NCI-H226 (cell line): ENCODE measurements at regions not wholly inside any gene's neighbourhood (a gene's known extent, or its start where the extent isn't known, plus 50 kb on each side); places are given as distances from the start of the nearest gene placed in this dataset.
"Not testable (repeated sequence)": the region's sequence is repeated elsewhere in the genome, so short reads cannot be mapped to it uniquely, and the experiment has no call there.

Experiments
- DNase-seq: peaks from one replicate; pipeline ENCODE4 v3.0.0-alpha.2; 2015

DNA sequence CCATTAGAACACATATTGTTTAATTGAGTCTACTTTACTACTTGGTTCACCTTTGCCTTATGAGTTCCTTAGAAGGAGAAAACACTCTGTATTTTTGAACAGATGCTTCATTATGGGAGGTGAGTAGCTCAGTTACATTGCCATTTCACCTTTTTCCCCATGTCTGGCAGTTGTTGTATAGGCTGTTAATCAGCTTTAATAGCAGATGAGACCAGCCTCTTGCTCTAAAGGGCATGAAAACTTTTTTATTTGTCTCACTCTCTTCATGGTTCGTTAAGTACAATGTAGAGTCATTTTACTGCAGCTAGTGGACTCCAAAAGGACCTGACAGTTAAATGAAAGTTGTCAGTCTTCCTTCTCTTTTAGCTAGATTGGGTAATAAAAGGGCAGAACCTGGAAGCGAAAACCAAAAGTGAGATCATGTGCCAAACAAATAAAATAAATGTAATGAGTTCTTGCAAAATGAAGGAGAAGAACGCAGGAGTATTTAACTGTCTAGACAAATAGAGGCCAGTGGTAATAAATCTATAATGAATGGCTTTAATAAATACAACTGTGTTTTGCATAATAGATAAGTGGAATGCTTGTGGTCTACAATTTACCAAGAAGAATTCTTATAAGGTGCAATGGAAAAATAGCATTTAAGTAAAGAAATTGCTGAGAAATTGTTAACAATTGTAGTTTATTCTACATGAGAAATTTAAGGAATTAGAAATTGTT, 180.0 kb upstream of the NEGR1 start:
- DNase-seq: no peak

DNA sequence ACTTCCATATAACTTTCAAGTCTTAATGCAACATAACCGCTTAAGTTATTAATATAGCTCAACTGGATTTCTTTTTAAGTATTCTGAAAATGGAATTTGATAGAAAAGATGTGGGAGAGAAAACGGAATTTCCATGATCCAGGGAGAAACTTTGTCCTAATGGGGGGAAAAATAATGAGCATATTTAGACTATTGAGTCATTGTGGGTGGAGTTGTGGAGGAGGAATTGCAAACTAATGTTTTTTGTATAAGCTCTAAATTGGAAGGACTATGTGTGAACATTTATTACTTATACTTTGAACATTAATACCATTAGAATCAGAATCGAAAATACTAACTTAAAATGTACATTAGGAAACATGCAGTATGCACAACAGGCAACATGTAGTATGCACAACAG, 159.9 kb upstream of the NEGR1 start:
- peak; percentile 43 for DNase-seq

DNA sequence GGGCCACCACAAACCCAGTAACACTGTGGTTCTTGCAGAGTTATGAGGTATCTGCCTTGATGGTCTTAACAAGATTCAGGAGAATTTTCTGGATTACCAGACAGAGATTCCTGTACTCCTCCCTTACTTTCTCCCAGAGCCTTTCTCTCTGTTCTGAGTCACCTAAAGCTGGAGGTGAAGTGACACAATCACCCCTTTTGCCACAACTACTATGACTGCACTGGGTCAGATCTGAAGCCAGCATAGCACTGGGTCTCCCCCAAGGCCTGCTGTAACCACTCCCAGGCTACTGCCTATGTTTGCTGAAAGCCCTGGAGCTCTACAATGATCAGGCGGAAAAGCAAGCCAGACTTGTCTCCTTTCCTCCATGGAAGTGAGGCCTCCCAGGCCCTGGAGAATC, 156.7 kb upstream of the NEGR1 start:
- peak; percentile 5 for DNase-seq

DNA sequence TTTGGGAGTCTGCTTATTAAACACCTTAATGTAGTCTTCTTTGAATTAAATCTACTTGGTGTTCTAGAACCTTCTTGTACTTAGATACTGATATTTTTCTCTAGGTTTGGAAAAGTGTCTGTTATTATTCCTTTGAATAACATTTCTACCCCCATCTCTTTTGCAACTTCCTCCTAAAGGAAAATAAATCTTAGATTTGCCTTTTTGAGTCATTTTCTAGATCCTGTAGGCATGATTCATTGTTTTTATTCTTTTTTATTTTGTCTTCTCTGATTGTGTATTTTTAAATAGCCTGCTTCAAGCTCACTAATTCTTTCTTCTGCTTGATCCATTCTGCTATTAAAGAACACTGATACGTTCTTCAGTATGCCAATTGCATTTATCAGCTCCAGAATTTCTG, 155.9 kb upstream of the NEGR1 start:
- DNase-seq: no peak

DNA sequence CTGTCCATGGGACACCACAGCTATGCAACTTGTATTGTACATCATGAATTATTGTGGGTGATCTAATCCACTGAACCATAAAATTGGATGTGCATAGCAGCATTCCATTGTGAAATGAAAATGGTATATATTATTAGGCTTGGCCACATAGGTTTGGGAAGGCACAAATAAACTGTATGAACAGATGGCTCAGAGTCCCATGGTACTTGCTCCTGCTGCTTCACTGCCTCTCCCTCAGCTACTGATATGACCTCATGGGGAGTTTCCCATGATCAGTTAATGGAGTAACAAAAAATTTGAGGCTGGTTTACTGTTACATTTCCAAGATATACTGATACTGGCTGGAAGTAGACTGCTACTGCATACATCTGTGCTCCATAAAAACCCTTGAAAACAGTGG, 152.7 kb upstream of the NEGR1 start:
- DNase-seq: peak; percentile 59

DNA sequence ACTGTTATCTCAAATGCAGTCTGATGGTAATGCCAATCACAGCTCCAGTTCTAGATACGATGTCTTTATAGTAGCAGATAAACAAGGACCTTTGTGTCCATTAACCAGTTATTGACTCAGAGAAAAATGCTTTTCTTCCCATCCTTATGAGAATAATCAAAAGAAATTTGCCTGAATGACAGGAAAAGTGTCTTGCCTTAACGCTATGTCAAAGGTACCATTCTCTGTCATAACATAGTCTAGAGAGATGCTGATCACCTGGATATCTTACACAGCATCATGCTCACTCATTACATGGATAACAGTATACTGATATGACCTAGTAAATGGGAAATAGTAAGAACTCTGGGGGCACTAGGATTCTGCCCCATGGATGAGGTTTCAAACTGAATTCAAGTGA, 151.7 kb upstream of the NEGR1 start:
- DNase-seq: no peak

DNA sequence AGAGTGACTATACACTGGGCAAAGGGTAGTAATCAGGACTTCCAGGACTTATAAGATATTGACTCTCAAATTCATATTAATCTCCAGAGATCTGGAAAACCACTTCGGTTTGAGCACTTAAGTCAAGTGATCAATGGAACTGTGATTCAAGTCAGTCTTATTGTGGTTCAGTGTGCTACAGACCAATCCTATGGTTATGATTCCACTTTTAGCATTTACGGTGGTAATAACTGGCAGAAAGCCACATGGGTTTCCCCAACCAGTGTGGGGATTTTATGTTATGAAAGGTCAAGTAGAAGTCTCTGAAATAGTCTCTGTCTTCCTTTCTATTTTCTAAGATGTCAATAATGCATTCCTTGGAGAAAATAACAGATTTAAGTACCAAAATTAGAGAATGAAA, 151.3 kb upstream of the NEGR1 start:
- DNase-seq: no peak

DNA sequence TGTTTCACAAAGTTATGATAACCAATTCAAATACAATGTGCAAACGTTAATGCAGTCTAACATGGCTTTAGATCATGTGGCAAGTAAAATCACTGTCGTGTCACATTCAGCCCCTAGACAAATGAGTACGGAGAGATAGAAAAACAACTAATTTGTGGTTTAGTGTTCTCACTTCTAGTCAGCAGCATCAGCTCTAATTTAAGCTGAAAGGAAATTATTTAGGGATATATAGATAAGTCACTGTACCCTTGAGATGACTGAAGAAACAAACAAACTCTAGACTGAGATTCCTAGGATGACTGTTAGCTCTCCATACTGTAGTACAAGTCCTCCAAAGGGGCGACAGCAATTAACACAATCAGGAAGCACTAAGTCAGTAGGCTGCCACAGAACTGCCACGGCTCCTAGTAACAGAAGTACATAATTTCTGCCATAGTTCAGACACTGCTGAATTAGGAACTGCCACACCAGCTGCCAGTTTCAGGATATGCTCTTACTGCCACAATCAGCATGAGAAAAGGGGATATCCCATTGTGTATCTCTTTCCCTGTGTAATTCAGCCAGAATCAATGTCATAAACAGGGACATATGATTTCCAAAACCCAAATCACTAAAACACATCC, 150.4 kb upstream of the NEGR1 start:
- DNase-seq: no peak

DNA sequence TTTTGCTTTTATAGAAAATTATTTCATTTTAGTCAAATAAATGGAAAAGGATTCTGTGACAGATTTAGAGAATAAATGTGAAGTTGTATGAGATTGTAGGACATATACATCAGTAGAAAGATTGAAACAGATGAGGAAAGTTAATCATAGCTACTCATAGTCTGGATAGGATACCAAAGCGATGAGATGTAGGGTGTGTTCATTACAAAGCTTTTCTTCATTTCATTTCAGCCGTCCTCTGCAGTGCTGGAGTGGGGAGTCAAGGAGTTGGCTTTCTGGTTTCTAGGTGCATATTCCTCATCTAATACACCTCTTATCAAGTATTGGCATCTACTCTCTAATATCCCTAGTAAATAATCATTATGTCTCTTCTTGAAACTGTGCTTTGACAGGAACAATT, 149.5 kb upstream of the NEGR1 start:
- DNase-seq: peak; percentile 24

DNA sequence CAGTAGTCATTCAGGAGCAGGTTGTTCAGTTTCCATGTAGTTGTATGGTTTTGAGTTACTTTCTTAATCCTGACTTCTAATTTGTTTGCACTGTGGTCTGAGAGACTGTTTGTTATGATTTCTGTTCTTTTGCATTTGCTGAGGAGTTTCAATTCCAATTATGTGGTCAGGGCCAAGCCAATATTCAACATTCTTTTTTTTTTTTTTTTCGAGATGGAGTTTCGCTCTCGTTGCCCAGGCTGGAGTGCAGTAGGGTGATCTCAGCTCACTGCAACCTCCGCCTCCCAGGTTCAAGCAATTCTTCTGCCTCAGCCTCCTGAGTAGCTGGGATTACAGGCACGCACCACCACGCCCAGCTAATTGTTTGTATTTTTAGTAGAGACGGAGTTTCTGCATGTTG, 145.9 kb upstream of the NEGR1 start:
- DNase-seq: not testable (repeated sequence)

DNA sequence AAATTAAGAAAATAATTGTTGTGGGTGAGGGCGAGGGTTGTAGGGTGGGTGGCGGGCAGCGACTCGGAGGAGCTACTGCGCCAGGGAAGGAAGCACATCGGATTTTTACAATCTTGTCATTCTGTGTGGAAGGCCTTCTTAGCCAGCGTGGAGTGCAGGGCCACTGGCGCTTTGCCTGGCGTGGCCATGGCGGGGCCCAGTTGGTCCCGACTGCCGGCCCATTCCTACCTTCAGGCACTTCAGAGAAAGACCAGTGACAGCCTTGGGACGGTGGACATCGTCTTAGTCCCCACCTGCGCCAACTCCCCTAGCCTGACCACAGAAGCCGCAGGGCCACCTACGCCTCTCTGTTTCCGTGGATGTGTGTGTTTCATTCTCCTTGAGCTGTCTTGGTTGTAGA, 136.9 kb upstream of the NEGR1 start:
- no peak for DNase-seq

DNA sequence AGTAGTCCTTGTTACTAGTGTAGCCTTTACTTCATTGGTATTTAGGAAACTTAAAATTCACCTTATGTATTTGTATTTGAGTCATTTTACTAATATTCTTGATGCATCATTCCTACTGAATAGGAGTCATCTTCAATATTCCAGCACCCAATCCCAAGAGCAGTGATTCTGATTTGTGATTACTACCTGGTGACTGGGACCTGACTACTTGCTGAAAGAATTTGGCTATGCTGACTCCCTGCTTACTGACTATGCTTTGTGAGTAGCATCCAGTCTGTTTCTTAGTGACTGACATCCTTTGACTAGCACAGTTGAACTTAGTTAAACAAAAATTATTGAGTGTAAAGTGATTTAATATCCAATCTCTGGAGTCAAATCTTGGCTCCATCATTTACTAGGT, 129.9 kb upstream of the NEGR1 start:
- peak; percentile 58 for DNase-seq

DNA sequence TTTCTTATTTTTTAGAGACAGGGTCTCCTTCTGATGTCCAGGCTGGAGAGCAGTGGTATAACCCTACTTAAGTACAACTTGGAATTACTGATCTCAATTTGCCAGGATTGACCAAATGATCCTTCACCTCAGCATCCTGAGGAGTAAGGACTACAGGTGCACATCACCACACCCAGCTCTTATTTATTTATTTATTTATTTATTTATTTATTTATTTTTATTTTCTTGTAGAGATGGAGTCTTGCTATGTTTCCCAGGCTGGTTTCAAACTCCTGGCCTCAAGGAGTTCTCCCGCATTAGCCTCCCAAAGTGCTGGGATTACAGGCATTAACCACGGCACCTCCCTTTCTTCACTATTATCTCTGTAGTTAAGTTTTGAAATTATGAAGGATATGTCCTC, 117.5 kb upstream of the NEGR1 start:
- no peak for DNase-seq

DNA sequence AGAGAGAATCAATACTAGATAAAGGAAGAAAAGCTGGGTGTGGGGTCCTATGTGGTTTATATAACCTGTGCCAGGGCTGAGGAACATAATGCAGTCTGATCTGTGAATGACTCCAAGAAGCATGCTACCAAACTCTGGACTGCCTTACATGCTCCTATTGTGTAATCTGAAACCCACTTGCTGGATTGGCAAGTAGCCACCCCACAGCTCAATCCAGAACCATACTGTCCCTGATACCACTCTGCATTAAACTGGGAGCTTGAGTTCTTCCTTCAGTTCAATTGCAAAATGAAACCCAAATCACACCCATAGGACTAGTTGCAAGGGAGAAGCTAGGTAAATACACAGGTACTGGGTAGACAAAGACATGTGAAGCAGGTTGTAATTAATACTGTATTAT, 115.4 kb upstream of the NEGR1 start:
- DNase-seq: peak; percentile 76

DNA sequence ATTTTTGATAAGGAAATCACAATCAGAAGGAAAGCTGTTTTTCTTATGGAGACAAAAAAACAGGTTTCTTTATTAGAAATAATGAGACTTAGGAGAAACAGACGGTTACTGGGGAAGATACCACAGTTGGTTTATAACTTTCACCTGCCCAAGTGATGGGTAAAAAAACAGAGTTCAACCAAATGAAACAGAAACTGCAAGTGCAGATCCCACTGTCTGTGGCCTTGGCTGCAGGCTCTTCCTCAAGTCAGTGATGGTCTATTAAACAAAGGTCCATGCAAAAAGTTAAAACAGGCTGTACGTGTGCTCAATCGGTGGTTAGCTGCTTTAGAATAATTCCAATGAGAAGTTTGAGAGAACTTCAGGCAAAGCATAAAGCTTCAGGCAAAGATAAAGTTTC, 112.1 kb upstream of the NEGR1 start:
- DNase-seq: no peak

DNA sequence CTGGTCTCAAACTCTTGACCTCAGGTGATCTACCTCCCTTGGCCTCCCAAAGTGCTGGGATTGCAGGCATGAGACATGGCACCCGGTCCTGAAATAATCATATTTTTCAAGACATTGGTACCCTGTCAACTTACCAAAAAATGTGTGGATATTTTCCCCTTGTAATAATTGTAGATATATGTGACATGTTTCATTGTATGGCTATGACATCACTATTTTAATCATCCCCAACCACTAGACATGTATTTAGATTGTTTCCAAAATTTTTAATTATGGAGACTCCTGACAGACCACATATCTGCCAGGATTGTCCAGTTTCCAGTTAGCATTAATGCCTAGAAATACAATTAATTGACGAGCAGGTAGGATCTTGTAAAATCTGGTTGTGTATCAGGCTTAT, 96.7 kb upstream of the NEGR1 start:
- no peak for DNase-seq

DNA sequence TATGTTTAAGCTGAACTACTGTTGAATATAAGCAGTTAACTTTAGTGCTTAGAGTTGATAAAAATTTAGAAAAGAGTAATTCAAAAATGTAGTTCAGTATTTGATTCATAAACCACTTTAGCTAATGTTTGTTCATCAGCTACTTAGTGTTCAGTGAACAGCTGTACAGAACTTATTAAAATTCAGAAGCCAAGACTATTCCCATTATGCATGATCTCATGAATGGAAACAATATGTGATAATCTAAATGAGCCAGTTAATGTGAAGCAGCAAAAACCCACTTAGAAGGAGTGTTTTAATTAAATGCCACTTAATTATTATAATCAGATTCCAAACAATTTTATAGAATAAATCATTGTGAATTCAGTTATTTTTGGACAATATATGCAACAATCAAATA, 92.9 kb upstream of the NEGR1 start:
- no peak for DNase-seq

DNA sequence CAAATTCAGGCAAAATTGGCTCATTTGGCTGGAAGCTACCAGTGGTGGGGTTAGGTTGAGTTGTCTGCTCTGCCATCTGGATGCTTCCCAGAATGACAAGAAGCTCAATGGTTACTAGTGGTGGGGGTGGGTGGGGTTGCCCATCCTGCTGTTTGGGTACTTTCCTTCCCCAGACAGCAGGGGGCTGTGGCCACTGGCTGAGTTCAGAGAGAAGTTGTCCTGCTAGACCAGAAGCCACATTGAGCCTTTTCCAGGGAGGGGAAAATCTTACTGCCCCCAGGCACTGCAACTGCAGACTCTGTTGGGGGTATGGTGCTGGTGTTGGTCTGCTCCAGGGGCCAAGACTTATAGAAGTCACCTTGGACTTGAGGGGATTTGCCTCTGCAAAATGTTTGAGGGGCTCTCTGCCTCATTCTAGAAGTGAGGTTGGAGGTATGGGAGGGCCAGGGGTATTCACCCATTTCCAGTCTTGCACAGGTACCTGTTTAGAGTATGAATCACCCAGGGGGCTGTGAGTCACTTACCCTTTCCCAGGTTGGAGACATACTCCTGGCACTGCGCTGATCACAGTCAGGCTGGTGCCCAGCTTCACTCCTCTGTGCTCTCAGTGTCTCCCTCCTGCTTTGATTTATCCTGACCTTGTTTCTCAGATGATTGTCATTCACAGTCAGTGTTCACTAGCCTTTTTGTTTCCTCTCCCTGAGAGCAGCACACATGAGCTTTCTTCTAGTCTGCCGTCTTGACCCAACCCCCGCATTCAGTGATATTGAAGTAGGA, 89.1 kb upstream of the NEGR1 start:
- no peak for DNase-seq

DNA sequence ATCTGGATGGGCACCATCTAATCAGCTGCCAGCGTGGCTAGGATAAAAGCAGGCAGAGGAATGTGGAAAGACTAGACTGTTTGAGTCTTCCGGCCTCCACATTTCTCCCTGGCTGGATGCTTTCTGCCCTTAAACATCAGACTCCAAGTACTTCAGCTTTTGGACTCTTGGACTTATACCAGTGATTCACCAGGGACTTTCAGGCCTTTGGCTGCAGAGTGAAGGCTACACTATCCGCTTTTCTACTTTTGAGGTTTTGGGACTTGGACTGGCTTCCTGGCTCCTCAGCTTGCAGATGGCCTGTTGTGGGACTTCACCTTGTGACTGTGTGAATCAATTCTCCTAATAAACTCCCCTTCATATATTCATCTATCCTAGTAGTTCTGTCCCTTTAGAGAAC, 88.5 kb upstream of the NEGR1 start:
- DNase-seq: not testable (repeated sequence)

DNA sequence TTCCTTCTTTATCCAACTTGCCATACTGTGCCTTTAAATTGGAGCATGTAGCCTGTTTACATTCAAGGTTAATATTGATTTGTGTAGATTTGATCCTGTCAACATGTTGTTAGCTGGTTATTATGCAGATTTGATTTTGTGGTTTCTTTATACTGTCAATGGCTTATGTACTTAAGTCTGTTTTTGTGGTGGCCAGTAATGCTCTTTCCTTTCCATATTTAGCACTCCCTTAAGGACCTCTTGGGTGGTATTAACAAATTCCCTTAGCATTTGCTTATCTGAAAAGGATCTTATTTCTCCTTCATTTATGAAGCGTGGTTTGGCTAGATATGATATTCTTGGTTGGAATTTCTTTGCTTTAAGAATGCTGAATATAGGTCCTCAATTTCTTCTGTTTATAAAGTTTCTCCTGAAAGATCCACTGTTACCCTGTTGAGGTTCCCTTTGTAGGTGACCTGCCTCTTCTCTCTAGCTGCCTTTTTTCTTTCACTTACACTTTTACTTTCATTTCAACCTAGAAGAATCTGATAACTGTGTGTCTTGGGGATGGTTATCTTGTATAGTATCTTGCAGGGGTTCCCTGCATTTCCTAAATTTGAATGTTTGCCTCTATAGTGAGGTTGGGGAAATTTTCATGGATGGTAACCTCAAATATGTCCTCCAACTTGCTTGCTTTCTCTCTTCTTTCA, 86.9 kb upstream of the NEGR1 start:
- DNase-seq: no peak

DNA sequence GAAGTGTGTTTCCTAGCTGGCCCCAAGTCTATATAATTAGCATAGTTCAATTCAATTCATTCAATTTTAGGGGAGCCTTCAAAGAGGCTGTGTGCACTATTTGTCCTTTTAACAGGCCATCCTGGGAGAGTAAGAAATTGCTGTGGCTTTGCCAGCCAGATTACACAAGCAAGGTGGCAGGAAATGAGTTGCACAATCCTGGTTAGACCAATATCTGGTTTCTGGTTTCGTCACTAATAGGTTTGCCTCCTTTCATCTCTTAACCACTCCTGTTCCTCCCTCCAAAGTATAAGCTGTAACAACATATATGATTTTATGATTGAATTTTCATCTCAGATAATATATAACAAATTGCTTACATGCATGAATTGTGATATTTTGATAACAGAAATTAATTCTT, 84.1 kb upstream of the NEGR1 start:
- DNase-seq: peak; percentile 75

DNA sequence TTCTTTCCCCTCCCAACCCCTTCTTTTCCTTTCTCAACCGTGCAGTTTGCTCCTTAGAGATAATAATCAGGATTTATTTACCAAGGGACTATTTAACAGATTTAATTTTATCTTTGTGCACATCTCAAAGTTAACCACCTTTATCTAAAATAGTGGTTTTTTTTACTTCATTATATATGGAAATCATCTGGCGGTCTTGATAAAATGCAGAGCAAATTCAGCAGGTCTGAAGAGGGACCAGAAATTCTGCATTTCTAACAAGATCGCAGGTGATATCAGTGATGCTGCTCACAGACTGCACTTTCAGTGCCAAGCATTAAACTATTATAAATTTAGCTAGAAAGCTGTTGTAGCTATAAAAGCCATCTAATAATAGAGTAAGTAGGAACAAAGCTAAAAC, 83.4 kb upstream of the NEGR1 start:
- no peak for DNase-seq

DNA sequence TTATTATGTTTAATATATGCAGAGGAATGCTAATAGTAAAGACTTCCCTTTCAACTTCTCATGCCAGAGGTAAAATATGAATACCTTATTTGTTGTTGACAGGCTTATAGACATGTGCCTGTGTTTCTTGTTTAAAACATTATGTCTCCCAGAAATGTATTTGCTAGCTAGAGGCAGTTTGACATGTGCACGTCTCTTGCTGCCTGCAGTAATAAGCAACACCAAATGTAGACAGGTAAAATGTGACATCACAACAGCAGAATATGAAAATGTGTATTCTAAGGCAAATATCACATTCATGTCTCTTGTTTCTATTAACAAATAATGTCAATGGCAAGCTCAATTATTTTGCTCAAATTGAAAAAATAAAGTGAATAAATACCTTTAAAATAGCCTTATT, 80.2 kb upstream of the NEGR1 start:
- DNase-seq: no peak

DNA sequence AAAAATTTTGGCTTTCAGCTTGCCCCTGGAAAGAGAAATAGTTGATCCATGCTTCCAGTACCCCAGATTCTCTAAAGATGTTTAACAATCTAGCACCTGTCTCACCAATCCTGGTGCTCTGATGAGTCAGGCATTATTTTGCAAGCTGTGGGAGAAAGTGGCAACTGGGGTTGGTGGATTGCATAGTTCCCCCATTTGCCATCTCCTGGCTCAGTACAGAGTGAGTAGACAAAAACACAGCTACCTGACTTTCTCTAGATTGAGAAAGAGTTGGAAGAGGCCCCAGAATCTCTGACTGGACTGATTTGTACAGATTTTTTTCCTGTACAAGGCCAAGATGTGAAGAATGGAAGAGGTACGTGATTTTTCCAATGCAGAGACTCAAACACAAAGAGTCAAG, 75.1 kb upstream of the NEGR1 start:
- DNase-seq: peak; percentile 86
